ENCODE measurements at regions not wholly inside any gene's neighbourhood (a gene's known extent, or its start where the extent isn't known, plus 50 kb on each side); places are given as distances from the start of the nearest gene placed in this dataset.

GRCh38 chr12:74365178-74365964 lies 172.3 kb upstream of the ATXN7L3B start:
- Histone ChIP-seq H3K4me3 (ENCODE audit: low read depth, low read length) (no peak overlapping the region), H3K79me2 (no peaks in the 10 kb centered on the region), H2AFZ (no peak overlapping the region), H3K4me1 (no peaks in the 10 kb centered on the region), H3K9ac (no peak overlapping the region), H3K36me3 (ENCODE audit: control insufficient read depth, insufficient read depth, low read length) (no peaks in the 10 kb centered on the region), H3K27ac (no peak overlapping the region), H3K4me2 (ENCODE audit: low read length) (no peak overlapping the region), H3K9me3 (ENCODE audit: control insufficient read depth, low read length) (no peaks in the 10 kb centered on the region), H3K27me3 (ENCODE audit: control insufficient read depth, insufficient read depth, low read length) (no peaks in the 10 kb centered on the region)
- TF ChIP-seq CTCF (IDR thresholded peaks at IDR 0.05): no peak

GRCh38 chr12:74370608-74371216 lies 166.9 kb upstream of the ATXN7L3B start:
- H3K4me3 ChIP-seq (ENCODE audit: low read depth, low read length): no peak overlapping the region
- H3K79me2 ChIP-seq: no peaks in the 10 kb centered on the region
- no peaks in the 10 kb centered on the region for H3K9me3 ChIP-seq (ENCODE audit: control insufficient read depth, low read length)
- no peak overlapping the region for H3K9ac ChIP-seq
- no peak overlapping the region for H3K4me2 ChIP-seq (ENCODE audit: low read length)
- no peak overlapping the region for H3K27ac ChIP-seq
- no peaks in the 10 kb centered on the region for H3K27me3 ChIP-seq (ENCODE audit: control insufficient read depth, insufficient read depth, low read length)
- no peaks in the 10 kb centered on the region for H3K4me1 ChIP-seq
- no peak for TF ChIP-seq CTCF (IDR thresholded peaks at IDR 0.05)
- no peak overlapping the region for H2AFZ ChIP-seq
- H3K36me3 ChIP-seq (ENCODE audit: control insufficient read depth, insufficient read depth, low read length): no peaks in the 10 kb centered on the region

- H3K4me2 ChIP-seq (ENCODE audit: low read length): no peak overlapping the region
- no peaks in the 10 kb centered on the region for H3K27me3 ChIP-seq (ENCODE audit: control insufficient read depth, insufficient read depth, low read length)
- H3K9me3 ChIP-seq (ENCODE audit: control insufficient read depth, low read length): no peaks in the 10 kb centered on the region
- H3K27ac ChIP-seq: no peak overlapping the region
- H3K36me3 ChIP-seq (ENCODE audit: control insufficient read depth, insufficient read depth, low read length): no peaks in the 10 kb centered on the region
- no peak for TF ChIP-seq CTCF (IDR thresholded peaks at IDR 0.05)
- no peaks in the 10 kb centered on the region for H3K79me2 ChIP-seq
- H3K4me3 ChIP-seq (ENCODE audit: low read depth, low read length): no peak overlapping the region
- H2AFZ ChIP-seq: no peak overlapping the region
- no peak overlapping the region for H3K9ac ChIP-seq
- H3K4me1 ChIP-seq: no peaks in the 10 kb centered on the region
These were observed 158.5 kb upstream of the ATXN7L3B start for GRCh38 chr12:74379114-74379513.

GRCh38 chr12:74381958-74382357 lies 155.7 kb upstream of the ATXN7L3B start:
- no peak overlapping the region for H3K27ac ChIP-seq

More at GRCh38 chr12:74381958-74382357, 155.7 kb upstream of the ATXN7L3B start:
- H3K4me3 ChIP-seq (ENCODE audit: low read depth, low read length): no peak overlapping the region
- H3K9me3 ChIP-seq (ENCODE audit: control insufficient read depth, low read length): peaks cover 4% of the 10 kb centered on the region
- no peak overlapping the region for H3K9ac ChIP-seq
- no peaks in the 10 kb centered on the region for H3K36me3 ChIP-seq (ENCODE audit: control insufficient read depth, insufficient read depth, low read length)
- H3K27me3 ChIP-seq (ENCODE audit: control insufficient read depth, insufficient read depth, low read length): no peaks in the 10 kb centered on the region
- H3K79me2 ChIP-seq: no peaks in the 10 kb centered on the region
- no peak overlapping the region for H3K4me2 ChIP-seq (ENCODE audit: low read length)
- no peak for TF ChIP-seq CTCF (IDR thresholded peaks at IDR 0.05)
- H3K4me1 ChIP-seq: no peaks in the 10 kb centered on the region
- H2AFZ ChIP-seq: no peak overlapping the region
